ENCODE measurements at regions not wholly inside any gene's neighbourhood (a gene's known extent, or its start where the extent isn't known, plus 50 kb on each side); places are given as distances from the start of the nearest gene placed in this dataset.

DNA sequence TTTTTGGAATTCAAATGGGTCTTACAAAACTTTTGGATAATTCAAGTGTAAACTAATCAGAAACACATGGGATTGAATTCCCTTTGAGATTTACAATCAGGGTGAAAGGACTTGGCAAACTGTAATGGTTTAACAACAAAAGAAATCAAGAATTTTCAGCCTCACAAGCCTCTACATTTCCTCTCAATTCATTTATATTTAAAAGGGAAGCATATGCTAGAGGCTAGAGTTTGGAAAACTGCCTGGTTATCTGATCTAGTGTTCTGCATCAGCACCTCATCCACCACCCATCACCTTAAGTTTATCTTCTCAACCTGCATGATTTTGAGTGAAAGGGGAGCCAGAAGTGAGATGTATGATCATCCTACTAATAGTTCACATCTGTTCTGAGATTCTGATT is 120.7 kb downstream of the TES start:
- TF ChIP-seq, protein P1, sequence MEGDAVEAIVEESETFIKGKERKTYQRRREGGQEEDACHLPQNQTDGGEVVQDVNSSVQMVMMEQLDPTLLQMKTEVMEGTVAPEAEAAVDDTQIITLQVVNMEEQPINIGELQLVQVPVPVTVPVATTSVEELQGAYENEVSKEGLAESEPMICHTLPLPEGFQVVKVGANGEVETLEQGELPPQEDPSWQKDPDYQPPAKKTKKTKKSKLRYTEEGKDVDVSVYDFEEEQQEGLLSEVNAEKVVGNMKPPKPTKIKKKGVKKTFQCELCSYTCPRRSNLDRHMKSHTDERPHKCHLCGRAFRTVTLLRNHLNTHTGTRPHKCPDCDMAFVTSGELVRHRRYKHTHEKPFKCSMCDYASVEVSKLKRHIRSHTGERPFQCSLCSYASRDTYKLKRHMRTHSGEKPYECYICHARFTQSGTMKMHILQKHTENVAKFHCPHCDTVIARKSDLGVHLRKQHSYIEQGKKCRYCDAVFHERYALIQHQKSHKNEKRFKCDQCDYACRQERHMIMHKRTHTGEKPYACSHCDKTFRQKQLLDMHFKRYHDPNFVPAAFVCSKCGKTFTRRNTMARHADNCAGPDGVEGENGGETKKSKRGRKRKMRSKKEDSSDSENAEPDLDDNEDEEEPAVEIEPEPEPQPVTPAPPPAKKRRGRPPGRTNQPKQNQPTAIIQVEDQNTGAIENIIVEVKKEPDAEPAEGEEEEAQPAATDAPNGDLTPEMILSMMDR (IDR thresholded peaks at IDR 0.05 in 2 of 3, conservative IDR thresholded peaks at IDR 0.05 in 1 of 3; ENCODE audit: insufficient read depth in 2 of 3, low read depth in 1 of 3, low read length in 3 of 3): no peak
- TF ChIP-seq MAZ (CRISPR knock-in tag; conservative IDR thresholded peaks at IDR 0.05 in 1 of 2, IDR thresholded peaks at IDR 0.05 in 1 of 2) (no peak), ARHGAP35 (IDR thresholded peaks at IDR 0.05; ENCODE audit: partially characterized antibody) (no peak), EZH2 (IDR thresholded peaks at IDR 0.05; ENCODE audit: borderline replicate concordance, low read depth, low read length) (no peak), POLR2AphosphoS5 (IDR thresholded peaks at IDR 0.05; ENCODE audit: control insufficient read depth, insufficient read depth, low read depth, low read length) (no peak), RBM22 (IDR thresholded peaks at IDR 0.05; ENCODE audit: low read depth, low read length, poor library complexity, severe bottlenecking) (no peak), JUND (IDR thresholded peaks at IDR 0.05; ENCODE audit: borderline replicate concordance, low read depth, low read length) (no peak), JUND (tag; IDR thresholded peaks at IDR 0.05; ENCODE audit: borderline replicate concordance, low read depth, low read length) (no peak), HDAC2 (IDR thresholded peaks at IDR 0.05) (no peak), FOXA3 (CRISPR knock-in tag; conservative IDR thresholded peaks at IDR 0.05 in 1 of 2, IDR thresholded peaks at IDR 0.05 in 1 of 2) (no peak)
- TF ChIP-seq, protein P2, sequence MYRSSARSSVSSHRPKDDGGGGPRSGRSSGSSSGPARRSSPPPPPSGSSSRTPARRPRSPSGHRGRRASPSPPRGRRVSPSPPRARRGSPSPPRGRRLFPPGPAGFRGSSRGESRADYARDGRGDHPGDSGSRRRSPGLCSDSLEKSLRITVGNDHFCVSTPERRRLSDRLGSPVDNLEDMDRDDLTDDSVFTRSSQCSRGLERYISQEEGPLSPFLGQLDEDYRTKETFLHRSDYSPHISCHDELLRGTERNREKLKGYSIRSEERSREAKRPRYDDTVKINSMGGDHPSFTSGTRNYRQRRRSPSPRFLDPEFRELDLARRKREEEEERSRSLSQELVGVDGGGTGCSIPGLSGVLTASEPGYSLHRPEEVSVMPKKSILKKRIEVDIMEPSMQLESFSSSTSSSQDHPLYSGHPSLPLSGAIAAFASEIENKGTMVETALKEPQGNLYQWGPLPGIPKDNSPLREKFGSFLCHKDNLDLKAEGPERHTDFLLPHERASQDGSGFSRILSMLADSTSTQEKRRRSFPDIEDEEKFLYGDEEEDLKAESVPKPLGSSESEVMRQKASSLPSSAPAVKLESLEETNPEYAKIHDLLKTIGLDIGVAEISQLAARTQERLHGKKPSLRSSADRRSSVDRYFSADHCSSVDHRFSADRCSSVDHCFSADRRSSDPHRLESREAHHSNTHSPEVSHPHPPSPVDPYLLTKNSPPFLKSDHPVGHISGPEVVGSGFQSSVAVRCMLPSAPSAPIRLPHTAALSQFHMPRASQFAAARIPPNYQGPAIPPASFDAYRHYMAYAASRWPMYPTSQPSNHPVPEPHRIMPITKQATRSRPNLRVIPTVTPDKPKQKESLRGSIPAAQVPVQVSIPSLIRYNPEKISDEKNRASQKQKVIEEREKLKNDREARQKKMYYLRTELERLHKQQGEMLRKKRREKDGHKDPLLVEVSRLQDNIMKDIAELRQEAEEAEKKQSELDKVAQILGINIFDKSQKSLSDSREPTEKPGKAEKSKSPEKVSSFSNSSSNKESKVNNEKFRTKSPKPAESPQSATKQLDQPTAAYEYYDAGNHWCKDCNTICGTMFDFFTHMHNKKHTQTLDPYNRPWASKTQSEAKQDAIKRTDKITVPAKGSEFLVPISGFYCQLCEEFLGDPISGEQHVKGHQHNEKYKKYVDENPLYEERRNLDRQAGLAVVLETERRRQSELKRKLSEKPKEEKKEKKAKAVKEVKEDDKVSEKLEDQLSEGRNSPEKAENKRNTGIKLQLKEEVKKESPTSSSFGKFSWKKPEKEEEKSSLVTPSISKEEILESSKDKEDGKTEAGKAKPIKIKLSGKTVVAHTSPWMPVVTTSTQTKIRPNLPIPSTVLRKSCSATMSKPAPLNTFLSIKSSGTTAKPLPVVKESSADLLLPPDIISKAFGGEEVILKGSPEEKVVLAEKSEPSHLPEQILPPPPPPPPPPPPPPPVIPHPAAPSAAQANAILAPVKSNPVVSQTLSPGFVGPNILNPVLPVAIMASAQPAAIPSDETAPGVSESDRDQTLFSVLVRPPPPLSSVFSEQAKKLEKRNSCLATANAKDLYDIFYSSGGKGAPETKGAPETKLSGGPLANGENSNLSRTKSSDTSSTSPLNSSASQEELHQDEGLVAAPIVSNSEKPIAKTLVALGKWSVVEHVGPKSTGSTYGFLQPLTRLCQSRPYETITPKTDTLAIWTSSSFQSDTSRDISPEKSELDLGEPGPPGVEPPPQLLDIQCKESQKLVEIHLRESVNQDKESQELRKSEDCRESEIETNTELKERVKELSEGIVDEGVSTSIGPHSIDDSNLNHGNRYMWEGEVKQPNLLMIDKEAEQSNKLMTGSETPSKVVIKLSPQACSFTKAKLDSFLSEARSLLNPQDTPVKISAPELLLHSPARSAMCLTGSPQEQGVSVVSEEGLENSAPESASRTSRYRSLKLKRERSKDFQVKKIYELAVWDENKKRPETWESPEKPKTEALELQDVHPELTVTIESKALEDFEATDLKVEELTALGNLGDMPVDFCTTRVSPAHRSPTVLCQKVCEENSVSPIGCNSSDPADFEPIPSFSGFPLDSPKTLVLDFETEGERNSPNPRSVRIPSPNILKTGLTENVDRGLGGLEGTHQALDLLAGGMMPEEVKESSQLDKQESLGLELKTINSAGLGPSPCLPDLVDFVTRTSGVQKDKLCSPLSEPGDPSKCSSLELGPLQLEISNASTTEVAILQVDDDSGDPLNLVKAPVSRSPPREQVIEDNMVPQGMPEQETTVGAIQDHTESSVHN (IDR thresholded peaks at IDR 0.05; ENCODE audit: borderline replicate concordance in 1 of 2, low read depth in 1 of 2): no peak

Data from K562 (cell line).